ENCODE measurements at regions not wholly inside any gene's neighbourhood (a gene's known extent, or its start where the extent isn't known, plus 50 kb on each side); places are given as distances from the start of the nearest gene placed in this dataset.
"Not testable (repeated sequence)": the region's sequence is repeated elsewhere in the genome, so short reads cannot be mapped to it uniquely, and the experiment has no call there.

DNA sequence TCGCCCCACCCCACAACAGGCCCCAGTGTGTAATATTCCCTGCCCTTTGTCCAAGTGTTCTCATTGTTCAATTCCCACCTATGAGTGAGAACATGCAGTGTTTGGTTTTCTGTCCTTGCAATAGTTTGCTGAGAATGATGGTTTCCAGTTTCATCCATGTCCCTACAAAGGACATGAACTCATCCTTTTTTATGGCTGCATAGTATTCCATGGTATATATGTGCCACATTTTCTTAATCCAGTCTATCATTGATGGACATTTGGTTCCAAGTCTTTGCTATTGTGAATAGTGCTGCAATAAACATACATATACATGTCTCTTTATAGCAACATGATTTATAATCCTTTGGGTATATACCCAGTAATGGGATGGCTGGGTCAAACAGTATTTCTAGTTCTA, 132.7 kb downstream of the SNX10 start:
- DNase-seq: not testable (repeated sequence)

DNA sequence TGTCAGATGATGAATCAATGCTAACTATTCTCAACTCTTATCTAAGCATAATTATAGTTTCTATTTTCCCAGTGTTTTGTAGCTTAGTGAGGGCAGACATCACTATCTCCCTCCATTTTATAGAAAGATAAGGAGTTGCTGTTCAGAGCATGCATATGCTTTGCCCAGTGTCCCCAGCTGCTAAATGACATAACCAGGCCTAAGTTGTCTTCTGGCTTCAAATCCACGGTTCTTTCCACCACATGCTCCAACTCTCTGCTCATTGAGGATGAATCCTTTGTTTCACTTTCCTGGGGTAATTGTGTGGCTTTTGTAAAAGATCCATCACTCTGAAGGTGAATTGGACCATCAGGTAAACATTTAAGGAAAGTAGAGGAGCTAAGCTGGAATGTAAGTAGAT, 134.0 kb downstream of the SNX10 start:
- DNase-seq: no peak

DNA sequence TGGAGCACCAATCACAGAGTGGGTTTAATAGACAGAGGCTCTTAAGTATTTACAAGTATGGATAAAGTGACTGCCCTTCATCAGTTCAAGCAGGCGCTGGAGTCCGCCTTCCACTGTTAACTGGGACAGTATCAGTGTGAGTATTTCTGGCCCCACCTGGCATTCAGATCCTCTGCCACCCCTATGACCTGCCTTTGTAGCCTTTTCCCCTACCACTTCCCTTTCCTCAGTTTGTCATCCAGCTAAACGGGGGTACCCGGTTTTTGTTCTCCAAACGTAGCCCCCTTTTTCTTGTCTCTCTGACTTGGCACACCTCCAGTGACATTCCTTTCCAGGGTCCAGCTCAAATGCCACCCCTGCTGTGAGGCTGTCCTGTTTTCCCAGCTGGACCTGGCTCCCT, 134.4 kb downstream of the SNX10 start:
- DNase-seq: no peak

DNA sequence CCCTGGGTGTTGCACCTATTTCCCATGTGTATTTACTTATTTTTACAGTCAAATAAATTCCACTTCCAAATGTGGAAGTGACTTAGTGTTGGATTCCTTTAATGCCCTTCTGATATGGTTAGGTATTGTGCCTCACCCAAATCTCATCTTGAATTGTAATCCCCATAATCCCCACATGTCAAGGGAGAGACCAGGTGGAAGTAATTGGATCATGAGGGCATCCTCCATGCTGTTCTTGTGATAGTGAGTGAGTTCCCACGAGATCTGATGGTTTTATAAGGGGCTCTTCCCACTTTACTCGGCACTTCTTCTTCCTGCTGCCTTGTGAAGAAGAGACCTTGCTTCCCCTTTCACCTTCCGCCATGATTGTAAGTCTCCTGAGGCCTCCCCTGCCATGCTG, 136.9 kb downstream of the SNX10 start:
- DNase-seq: no peak

DNA sequence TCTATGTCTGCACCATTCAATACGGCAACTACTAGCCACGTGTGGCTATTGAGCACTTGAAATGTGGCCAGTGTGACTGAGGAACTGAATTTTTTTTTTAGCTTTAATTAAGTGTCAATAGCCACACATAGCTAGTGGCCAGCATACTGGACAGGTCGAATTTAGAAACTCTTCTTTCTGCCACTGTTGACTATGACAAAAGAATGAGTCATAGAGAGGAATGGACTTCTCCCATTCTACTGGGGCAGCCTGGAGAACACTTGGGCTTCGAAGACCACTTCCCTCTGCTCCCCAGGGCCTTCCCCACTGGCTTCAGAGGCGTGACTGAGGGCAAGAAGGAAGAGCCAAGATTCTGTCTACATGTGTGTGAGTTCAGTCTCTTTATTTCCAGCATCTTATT, 137.5 kb downstream of the SNX10 start:
- DNase-seq: no peak

DNA sequence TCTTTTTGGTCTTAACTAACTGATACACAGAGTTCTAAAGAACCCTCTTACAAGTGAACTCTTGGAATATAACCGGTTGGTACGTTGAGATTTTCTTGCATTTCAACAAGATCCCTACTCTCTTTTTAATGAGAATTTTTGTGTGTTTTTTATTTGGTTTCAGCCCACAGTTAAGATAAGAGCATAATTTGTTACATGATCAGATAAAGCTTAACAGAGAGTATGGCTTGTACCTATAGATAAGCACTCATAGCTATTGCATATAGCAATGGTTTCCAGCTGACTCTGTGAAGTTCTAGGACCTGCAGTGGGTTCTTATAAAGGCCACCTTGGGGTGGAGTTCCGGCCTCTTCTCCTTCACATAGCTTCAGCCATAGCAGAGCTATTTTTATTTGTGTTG, 143.3 kb downstream of the SNX10 start:
- no peak for DNase-seq

DNA sequence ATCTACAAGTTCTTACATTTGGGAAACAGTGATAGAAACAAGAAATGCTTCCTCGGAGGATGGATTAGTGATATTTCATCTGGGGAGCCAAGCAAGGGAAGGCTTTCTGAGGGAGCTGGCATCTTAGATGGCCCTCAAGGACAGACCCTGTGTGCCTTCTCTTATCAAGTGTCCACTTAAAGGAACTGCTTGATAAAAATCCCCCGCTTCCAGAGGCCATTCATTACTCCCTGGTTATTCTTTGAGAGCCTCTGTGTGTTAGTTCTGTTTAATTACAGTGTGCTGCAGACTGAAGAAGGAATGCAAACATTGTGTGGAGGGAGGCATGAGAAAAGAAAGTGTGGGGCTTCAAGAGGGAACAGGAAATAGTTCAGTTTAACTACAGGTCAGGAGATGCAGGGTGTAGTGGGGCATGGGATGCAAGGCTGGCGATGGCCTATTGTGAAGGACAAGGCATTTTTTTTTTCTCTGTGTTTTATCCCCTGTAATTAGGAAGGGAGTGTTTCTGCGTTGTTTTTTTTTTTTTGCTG, 145.4 kb downstream of the SNX10 start:
- no peak for DNase-seq

DNA sequence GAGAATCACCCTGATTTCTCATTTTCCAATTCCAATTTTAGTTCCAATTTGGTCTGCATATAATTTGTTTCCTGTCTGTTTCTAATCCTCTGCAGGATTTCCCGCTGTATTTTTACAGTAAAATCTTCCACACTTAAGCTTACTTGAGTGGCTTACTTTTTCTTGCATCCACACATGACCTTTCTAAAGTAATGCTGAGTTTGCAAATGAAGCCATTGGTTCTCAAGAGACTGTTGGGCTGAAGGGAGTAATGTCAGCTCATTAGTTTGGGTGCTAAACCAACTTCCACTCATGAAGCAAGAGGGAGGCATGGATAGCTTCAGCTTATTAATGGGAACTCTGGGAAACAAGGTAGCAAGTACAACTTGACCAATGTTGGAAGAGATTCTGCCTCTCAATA, 146.4 kb downstream of the SNX10 start:
- no peak for DNase-seq

DNA sequence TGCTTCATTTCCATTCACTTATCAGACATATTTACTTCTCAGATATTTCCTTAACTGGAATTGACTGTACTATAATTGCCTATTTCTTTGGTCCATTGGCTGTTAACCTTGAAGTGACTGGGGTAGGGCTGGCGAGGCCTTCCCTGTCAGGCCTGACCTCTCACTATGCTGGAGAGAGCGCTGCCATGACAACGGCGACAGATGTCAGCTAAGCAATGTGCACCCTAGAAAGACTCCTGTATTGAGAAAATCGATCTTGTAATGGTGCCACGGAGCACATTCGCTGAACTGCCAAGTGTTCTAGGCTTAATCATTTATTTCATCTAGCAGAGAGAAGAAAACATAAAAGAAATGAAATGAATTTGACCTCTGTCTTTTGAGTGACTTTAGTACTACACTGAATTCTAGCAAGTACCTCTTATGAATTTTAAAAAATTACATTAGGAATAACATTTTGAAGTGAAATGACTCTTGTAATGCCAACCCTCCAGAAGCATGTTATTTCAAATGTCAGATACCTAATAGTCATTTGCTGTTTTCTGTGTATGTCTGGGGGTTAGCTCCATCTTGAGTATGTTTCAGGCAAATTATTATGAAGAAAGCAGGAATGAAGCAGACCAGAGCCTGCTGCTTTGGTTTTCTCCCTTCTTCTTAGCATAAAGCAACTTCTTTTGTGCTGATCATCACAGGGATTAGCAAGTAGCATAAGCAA, 148.0 kb downstream of the SNX10 start:
- no peak for DNase-seq

DNA sequence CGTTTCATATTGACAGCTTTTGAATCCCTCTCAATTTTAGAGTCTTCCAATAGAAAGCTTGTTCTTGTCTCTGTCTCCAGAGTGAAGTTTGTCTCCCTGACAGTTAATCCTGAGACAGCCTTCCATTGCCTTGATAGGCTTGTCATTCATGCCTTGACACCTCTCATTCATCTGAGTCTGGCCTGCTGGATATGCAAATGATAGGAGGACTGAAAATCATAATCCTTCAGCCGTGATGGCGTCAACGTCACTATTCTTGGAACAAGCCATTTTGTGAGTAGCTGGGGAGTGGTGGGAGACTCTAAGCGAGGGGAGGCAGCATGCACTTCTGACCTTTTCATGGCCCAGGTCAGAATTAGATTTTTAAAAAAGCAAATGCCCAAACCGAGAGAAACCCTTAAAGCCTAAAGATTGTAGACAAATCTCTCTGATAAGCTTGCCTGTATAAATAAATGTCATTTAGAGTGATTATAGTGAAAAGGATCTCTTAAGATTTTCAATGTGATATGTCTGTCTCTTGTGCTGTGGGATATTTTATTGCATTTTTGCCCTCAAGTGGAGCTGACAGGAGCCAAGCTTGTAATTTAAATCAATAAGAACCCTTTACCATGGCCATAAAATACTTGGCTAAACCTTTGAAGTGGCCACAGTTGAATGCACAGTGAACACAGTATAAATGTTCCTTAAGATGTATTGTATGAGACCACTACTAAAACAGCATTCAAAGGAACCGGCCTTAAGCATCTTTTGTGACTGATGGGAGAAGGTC, 148.8 kb downstream of the SNX10 start:
- DNase-seq: no peak

DNA sequence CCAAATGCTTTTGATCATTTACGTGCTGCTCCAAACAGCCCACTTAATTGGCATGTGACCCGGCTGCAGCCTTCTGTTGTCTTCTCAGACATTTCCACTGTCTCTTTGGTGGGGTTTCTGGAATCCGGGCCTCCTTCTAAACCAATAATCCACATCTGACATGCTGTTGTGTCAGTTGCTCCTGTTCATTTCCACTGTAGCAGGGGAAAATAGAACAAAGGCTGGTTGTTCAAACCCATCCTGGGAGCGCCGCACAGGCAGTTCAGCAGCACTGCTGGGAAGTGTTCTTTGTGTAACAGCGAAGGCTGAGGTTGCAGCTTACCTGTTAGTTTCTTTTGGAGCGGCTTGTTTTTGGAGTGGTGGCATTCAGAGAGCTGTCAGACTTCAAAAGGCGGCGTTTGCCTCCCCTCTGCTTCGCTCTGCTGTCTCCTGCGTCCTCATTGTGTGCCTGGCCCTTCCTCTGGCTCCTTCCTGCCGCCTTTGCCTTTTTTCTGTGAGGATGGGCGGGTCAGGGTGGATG, 149.4 kb downstream of the SNX10 start:
- DNase-seq: no peak

DNA sequence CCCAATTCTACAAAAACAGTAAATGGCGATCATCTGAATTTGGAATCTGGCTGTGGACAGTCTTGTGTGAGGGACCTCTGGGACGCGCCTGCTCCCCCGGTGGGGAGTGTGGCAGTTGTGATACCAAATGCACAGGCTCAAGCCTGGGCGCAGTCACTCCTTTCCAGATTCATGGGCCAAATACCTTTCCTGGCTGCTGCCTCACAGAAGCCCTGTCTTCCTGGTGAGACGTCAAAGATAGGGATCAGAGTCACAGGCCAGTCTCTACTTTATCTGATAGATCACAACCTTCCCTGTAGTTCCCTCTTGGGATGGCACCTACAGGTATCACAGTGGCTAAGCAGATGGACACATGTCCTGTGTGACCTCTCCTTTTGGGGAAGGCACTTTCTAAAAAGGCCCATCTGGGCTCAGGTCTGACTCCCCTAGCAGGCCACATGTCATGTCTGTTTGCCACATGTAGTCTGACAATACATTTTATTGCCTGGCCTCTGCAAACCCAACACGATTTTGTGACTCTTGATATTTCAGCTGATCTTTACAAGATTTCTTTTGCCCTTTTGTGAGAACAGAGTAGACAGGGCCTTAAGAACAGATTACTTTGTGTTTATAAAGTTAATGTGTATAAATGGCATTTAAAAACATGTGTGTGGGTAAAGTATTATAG, 150.1 kb downstream of the SNX10 start:
- DNase-seq: no peak

DNA sequence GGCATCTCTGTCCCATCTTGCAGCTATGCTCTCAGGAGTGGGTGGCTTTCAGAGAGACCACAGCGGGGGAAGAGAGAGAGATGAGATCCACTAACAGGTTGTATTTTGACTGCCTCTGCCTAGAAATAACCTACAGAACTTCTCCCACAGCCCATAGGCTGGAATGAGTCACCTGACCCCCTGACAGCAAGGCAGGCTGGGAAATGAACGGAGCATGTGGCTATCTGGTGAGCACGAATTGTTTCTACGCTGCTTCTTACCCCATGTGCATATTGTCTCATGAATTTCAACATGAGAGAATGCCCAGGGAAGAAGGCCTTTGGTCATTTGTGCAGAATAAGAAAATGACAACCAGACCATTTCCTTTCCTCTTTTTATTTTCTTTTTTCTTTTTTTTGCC, 151.3 kb downstream of the SNX10 start:
- DNase-seq: no peak

DNA sequence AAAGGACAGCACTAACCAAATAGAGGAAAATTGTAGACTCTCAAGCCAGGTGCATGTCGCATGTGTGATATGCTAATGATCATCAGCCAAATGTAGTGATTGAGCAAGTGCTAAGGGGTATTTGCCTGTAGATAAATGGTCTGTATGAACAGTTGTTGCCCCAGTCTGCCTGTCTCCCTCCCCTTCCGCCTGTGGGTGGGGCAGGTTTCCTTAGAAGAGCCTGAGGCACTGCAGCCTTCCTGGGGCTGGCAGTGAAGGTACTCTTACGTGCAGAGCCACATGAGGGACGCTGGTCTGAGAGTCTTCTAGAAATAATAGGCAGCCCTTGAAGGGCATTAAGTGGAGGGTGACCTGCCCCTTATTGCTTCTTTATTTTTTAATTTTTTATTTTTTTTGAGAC, 152.1 kb downstream of the SNX10 start:
- DNase-seq: no peak

DNA sequence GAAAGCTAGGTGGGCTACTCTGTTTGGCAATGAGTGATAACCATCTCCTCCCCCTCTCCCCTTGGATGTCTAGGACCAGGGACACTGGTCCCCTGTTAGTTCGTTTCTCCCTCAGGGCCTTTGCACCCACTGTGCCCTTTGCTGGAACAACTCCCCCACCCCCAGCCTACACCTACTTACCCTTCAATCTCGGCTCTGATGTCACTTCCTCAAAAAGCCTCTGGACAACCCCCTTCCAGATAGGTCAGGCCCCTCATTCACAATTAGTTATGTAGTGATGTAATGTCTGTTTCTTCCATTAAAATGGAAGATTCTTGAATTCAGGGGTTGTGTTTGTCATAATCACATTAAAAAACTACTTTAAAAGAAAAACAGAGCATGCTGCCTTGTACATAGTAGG, 152.9 kb downstream of the SNX10 start:
- DNase-seq: no peak

DNA sequence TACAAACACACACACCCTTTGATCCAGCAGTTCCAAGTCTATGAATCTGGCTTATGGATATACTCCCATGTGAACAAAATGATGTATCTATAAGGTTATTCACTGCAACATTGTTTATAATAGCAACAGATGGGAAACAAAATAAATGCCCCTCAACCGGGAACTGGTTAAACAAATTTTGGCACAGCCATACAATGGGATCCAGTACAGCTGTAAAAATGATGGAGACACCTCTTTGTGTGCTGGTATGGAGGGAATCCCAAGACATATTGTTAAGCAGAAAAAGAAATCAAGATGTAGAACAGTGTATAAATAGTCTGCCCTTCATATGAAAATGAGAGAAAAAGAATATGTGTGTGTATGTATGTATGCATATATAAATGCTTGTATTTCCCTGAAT, 155.5 kb downstream of the SNX10 start:
- no peak for DNase-seq

DNA sequence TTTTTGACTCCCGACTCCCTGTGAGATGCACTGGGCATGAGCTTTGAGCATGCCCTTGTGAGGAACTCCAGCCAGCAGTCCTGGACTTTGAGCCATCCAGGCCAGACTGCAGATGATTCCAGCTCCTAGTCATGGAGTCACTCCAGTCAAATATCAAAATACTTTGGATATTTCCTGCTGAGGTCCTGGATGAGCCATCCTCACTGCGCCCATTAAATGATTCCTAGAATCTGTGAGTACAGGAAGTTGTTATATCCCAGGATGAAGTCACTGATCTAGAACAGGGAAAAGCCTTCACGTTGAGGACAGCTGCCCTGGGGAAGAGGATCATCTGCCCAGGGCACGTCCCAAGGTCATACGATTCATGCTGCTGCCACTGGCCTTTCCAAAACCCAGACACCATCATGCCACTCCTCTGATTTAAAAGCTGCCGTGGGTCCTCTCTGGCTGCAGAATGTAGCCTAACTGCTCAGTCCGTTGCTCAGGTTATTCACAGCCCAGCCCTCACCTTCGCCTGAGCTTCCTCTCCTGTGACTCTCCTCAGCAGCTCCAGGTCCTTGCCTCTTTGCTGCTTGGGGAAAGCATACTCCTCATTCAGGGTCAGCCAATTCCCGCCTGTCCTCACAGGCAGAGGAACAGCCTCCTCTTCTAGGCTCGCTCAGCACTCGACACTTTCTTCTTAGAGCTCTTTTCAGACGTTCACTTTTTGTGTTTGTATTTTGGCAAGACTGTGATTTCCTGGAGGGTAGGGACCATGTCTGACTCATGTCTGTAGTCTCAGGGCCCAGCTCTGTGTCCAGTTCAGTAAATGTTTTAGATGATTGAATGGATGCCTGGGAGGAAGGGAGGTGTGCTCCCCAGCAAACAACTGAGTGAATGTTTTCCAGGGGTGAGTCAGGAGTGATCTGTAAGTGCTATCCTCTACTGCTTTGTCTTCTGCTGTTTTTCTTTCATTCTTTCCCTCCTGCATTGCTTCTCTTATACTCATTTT, 157.8 kb downstream of the SNX10 start:
- peak; percentile 80 for DNase-seq

DNA sequence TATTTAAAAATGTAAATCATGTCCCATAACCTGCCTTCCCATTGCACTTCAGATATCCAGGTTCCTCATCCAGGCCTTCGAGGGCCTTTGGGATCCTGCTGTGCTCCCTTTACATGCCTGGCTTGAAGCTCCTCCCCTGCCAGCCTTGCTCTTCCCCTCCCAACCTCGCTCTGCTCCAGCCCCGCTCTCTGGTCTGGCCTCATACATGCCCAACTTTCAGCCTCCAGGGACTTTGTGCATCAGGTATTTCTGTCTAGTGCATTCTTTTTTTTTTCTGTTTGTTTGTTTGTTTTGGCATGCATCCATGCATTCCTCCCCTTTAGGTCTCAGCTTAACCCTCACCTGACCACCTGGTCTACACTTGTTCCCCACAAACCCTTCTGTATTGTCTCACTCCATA, 160.3 kb downstream of the SNX10 start:
- no peak for DNase-seq

DNA sequence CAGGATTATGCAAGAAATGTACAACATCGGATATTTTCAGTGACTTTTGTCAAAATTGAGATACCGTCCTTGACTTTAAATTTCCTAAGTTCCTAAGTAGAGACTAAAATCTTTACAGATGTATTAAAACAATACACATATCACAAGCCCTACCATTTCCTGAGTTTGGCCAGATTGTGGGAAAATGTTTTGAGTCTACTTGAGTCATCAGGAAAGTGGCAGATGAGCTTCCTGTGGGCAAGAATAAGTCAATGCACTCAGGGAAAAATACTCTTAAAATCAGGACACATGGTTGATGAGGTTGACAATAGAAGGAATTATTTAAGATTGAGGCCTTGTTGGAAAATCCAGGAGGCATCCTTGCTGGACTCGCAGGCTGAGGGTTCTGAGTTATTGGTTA, 162.5 kb downstream of the SNX10 start:
- peak; percentile 97 for DNase-seq

DNA sequence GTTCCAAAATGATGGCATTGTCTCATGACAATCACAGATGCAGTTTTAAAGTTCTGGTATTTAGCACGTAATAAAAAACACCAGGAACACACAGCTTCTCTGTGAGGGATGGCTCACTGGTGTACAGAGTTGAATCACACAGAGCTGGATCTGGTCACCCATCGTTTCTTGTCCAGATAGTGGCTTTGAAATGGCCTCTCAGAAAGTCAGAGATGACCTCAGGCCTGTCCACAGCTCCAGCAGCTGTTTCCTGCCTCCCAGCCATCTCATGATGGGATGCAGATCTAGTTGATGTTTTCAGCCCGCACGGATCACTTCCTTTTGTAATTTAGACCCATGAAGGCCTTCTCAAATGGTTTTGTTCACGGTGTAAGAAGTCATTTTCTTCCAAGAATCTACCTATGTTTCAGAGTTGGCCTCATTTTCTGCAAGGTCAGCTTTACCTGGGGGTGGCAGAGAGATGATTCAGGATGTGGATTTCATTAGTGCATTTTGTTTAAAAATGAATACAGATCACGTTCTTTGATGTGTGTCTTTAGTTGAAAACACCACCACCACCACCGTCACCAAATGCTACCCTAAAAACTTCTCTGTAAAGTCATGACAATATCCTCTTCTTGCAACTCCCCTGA, 166.2 kb downstream of the SNX10 start:
- DNase-seq: peak; percentile 84

DNA sequence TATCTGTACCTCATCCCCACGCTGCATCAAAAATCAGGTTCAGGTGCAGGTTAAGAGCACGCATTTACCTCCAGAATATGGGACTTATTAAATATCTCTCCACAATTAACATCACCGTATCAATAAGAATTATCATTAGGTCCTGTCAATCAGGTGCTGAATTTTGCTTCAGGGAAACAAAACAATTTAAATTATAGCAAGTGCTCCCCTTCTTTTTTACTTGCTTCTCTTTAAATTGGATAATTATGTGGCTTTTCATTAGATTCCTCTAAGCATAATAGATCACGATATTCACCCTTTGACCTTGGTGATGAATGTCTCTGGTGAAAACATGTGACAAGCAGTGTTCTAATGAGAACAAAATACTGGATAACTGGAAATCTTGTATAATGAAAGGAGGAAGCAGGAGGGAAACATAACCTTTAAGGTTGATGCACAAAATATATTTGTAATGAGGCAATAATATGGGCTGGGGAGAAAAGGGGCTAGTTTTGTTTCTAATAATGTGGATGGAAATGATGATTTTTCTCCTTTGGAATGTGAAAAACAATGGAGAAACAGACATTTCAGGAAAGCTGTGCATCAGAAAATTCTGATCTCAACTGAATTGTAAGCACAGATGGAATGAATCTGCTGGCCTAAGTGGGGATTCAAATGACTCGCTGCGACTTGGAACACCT, 166.9 kb downstream of the SNX10 start:
- DNase-seq: peak; percentile 61

Measured in dermis blood vessel endothelial cell (primary cell).